Esophagus squamous epithelium (tissue), 5 donors: ENCODE measurements at regions not wholly inside any gene's neighbourhood (a gene's known extent, or its start where the extent isn't known, plus 50 kb on each side); places are given as distances from the start of the nearest gene placed in this dataset.

ENCODE experiments used
- DNase-seq: peaks from one replicate; lab custom pipeline; 2025; lab: John Stamatoyannopoulos, UW
- H3K27ac ChIP-seq, 4 donors: fragments of 200-600 bp; sonication (generic); one replicate each; pipeline ENCODE4 v1.5.1; 2016 to 2019; ENCODE audit warnings: mild to moderate bottlenecking in 1 of 4
- H3K27me3 ChIP-seq, 4 donors: fragments of 200-600 bp; sonication (generic); 1 replicate in 3 of 4; 2 replicates in 1 of 4; pipeline versions ENCODE4 v1.5.1 to v1.6.0; 2017 to 2021; ENCODE audit warnings: antibody characterized with exemption in 1 of 4
- H3K36me3 ChIP-seq, 3 donors: fragments of 200-600 bp; sonication (generic); one replicate each; pipeline ENCODE4 v1.5.1; 2016 to 2019
- H3K4me1 ChIP-seq, 3 donors: fragments of 200-600 bp; sonication (generic); one replicate each; pipeline ENCODE4 v1.5.1; 2017 to 2019
- H3K4me3 ChIP-seq, 4 donors: fragments of 200-600 bp; sonication (generic); 1 replicate in 3 of 4; 2 replicates in 1 of 4; pipeline ENCODE4 v1.5.1; 2016 to 2019; ENCODE audit warnings: mild to moderate bottlenecking in 2 of 4, moderate library complexity in 1 of 4
- H3K9me3 ChIP-seq, 3 donors: fragments of 200-600 bp; sonication (generic); one replicate each; pipeline ENCODE4 v1.5.1; 2016 to 2019
- CTCF ChIP-seq, 6 experiments: fragments of 450-650 bp in 4 of 6; fragments of 200-600 bp in 2 of 6; sonication (generic) in 2 of 6; IDR thresholded peaks; one replicate each; pipeline ENCODE4 v1.5.1; 2016 to 2019; ENCODE audit warnings: antibody characterized with exemption in 6 of 6, mild to moderate bottlenecking in 4 of 6, moderate library complexity in 4 of 6
- POLR2A ChIP-seq, 4 donors: fragments of 450-650 bp; IDR thresholded peaks; one replicate each; pipeline ENCODE4 v1.6.1; 2017; ENCODE audit warnings: antibody characterized with exemption in 4 of 4, mild to moderate bottlenecking in 4 of 4, moderate library complexity in 3 of 4
- WGBS, 2 donors: methylation state at CpG; one replicate each; pipeline ENCODE4 v1.1.5; 2018; 5-methylcytosine and 5-hydroxymethylcytosine counted together
- intact Hi-C: fragments of 100-400 bp; cut with DNase I; formaldehyde crosslinking; loops from one replicate; pipeline ENCODE4 v1.15.0; 2022
- donor health status: DM: yes; HTN: yes; CAD: no.

GRCh38 chr1:106780066-106780465, 276.4 kb upstream of the PRMT6 start:
- H3K4me1 ChIP-seq: no peaks in the 10 kb centered on the region
- no peaks in the 10 kb centered on the region for H3K27me3 ChIP-seq
- no peaks in the 10 kb centered on the region for H3K36me3 ChIP-seq
- 70 to 88% methylated on average over 1 of the region's 1 CpG for WGBS, 2 donors
- no peak for DNase-seq
- H3K9me3 ChIP-seq: no peaks in the 10 kb centered on the region
- H3K27ac ChIP-seq: no peak overlapping the region
- H3K4me3 ChIP-seq: no peak overlapping the region
- TF ChIP-seq POLR2A (IDR thresholded peaks at IDR 0.05) (no peak), CTCF (IDR thresholded peaks at IDR 0.05) (no peak)
- intact Hi-C loops: no loop called here

DNA sequence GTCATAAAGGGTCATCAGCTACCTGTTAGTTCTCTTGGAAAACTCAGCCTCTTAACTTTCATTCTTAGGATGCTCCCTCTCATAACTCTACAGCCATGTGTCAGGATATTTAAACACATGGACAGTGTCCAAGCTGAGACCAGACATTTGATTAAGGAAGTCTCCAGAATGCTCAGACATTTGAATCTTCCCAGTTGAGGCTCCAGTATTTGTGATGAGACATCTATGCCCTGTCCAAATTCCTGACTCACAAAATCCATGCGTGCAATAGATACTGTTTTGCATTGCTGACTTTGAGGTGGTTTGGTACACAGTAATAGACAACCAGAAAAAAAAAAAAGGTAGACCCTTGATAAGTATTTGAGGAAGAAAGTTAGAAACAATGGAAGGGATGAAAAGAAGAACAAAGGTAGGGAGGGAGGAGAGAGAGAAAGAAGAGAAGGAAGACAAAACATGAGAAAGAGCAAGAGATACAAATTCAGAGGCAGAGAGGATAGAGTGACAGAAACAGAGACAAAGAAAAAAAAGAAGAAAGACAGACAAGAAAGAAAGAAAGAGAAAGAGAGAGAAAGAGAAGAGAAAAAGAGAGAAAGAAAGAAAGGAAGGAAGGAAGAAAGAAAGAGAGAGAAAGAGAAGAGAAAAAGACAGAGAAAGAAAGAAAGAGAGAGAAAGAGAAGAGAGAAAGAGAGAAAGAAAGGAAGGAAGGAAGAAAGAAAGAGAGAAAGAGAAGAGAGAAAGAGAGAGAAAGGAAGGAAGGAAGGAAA, 275.5 kb upstream of the PRMT6 start:
- H3K4me1 ChIP-seq: no peaks in the 10 kb centered on the region
- H3K9me3 ChIP-seq: no peaks in the 10 kb centered on the region
- 78 to 80% methylated on average over 1 of the region's 1 CpG for WGBS, 2 donors
- no peak for DNase-seq
- TF ChIP-seq CTCF (IDR thresholded peaks at IDR 0.05) (no peak), POLR2A (IDR thresholded peaks at IDR 0.05) (no peak)
- H3K4me3 ChIP-seq: no peak overlapping the region
- no peak overlapping the region for H3K27ac ChIP-seq
- H3K36me3 ChIP-seq: no peaks in the 10 kb centered on the region
- intact Hi-C loops: no loop called here
- H3K27me3 ChIP-seq: no peaks in the 10 kb centered on the region

- Histone ChIP-seq H3K27ac (no peak overlapping the region), H3K4me1 (no peaks in the 10 kb centered on the region), H3K36me3 (no peaks in the 10 kb centered on the region), H3K9me3 (no peaks in the 10 kb centered on the region), H3K4me3 (no peak overlapping the region), H3K27me3 (no peaks in the 10 kb centered on the region)
- TF ChIP-seq POLR2A (IDR thresholded peaks at IDR 0.05) (no peak), CTCF (IDR thresholded peaks at IDR 0.05) (no peak)
- no peak for DNase-seq
- intact Hi-C loops: no loop called here
These were observed 271.3 kb upstream of the PRMT6 start for GRCh38 chr1:106785176-106785575.

DNA sequence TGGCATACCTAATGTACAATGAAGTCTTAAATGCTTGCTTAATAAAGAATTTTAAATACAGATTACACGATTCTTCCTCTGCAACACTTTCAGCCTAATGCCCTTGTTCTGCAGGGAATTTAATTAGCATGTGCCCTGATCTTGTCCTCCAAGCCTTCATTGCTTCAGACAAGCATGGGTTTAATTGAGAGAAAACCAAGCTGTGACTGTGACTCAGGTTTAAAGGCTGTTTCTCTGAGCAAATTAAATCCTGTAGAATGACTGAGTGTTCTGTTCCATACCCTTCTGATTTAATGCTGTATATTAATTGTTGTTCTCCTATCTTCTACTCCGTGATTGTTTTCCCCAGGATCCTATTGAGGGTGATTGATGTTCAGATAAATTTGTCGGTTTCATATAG, 269.0 kb upstream of the PRMT6 start:
- 50 to 51% methylated on average over 3 of the region's 3 CpGs for WGBS, 2 donors
- Histone ChIP-seq H3K4me1 (no peaks in the 10 kb centered on the region), H3K27me3 (no peaks in the 10 kb centered on the region), H3K4me3 (no peak overlapping the region), H3K36me3 (no peaks in the 10 kb centered on the region), H3K9me3 (no peaks in the 10 kb centered on the region), H3K27ac (no peak overlapping the region)
- no peak for TF ChIP-seq CTCF (IDR thresholded peaks at IDR 0.05)
- TF ChIP-seq POLR2A (IDR thresholded peaks at IDR 0.05): no peak
- DNase-seq: no peak
- intact Hi-C loops: no loop called here

- 57 to 69% methylated on average over 2 of the region's 2 CpGs for WGBS, 2 donors
These were observed 266.8 kb upstream of the PRMT6 start for GRCh38 chr1:106789686-106790085.

More at GRCh38 chr1:106789686-106790085, 266.8 kb upstream of the PRMT6 start:
- no peak overlapping the region for H3K4me3 ChIP-seq
- H3K36me3 ChIP-seq: no peaks in the 10 kb centered on the region
- no peak overlapping the region for H3K27ac ChIP-seq
- no peak for TF ChIP-seq POLR2A (IDR thresholded peaks at IDR 0.05)
- TF ChIP-seq CTCF (IDR thresholded peaks at IDR 0.05): no peak
- no peak for DNase-seq
- H3K27me3 ChIP-seq: no peaks in the 10 kb centered on the region
- H3K9me3 ChIP-seq: no peaks in the 10 kb centered on the region
- H3K4me1 ChIP-seq: no peaks in the 10 kb centered on the region
- intact Hi-C loops: no loop called here
